Neural progenitor cell (in vitro differentiated cells): ENCODE measurements at regions not wholly inside any gene's neighbourhood (a gene's known extent, or its start where the extent isn't known, plus 50 kb on each side); places are given as distances from the start of the nearest gene placed in this dataset.

Experiments used
- CTCF ChIP-seq: fragments of 200-600 bp; sonication (generic); IDR thresholded peaks from 2 replicates; pipeline ENCODE4 v1.5.1; 2017; ENCODE audit warnings: antibody characterized with exemption, mild to moderate bottlenecking
- EZH2phosphoT487 ChIP-seq: fragments of 200-600 bp; sonication (generic); IDR thresholded peaks from 2 replicates; pipeline ENCODE4 v1.6.1; 2017; ENCODE audit warnings: antibody characterized with exemption

GRCh38 chr11:100594320-100594719, 92.8 kb upstream of the ARHGAP42 start:
- TF ChIP-seq CTCF (no peak), EZH2phosphoT487 (no peak)
